Natural killer cell (primary cell): ENCODE measurements at regions not wholly inside any gene's neighbourhood (a gene's known extent, or its start where the extent isn't known, plus 50 kb on each side); places are given as distances from the start of the nearest gene placed in this dataset.

Source experiments
- ATAC-seq, 3 donors: fragments of 150-1000 bp in 2 of 3; fragments of 200-7000 bp in 1 of 3; cut with Tn5 transposase; 1 replicate in 1 of 3; 2 replicates in 2 of 3; pipeline ENCODE4 v1.10.0; 2021; ENCODE audit warnings: mild to moderate bottlenecking in 2 of 3, moderate library complexity in 2 of 3
- DNase-seq, 2 donors: peaks; one replicate each; pipeline versions ENCODE4 v3.0.0 to v3.0.0-alpha.2; 2013 to 2021; ENCODE audit warnings: mixed read lengths in 1 of 2
- H3K27ac ChIP-seq: one replicate; pipeline ENCODE4 v1.5.1; 2013; ENCODE audit warnings: mild to moderate bottlenecking, low read length
- H3K27me3 ChIP-seq: one replicate; pipeline ENCODE4 v1.6.1; 2013; ENCODE audit warnings: low read length; ENCODE audit not compliant: control insufficient read depth, insufficient read depth
- H3K36me3 ChIP-seq: one replicate; pipeline ENCODE4 v1.6.1; 2013; ENCODE audit warnings: low read length; ENCODE audit not compliant: control insufficient read depth, insufficient read depth
- H3K4me1 ChIP-seq: one replicate; pipeline ENCODE4 v1.6.1; 2013; ENCODE audit warnings: low read length; ENCODE audit not compliant: control insufficient read depth, insufficient read depth
- H3K4me3 ChIP-seq: one replicate; pipeline ENCODE4 v1.5.1; 2013; ENCODE audit warnings: low read length
- H3K9me3 ChIP-seq: one replicate; pipeline ENCODE4 v1.6.1; 2013; ENCODE audit warnings: low read length; ENCODE audit not compliant: control insufficient read depth, insufficient read depth
- H3K27ac Mint-ChIP-seq, 2 donors: one replicate each; pipeline ENCODE4 v1.8.0; 2022; ENCODE audit warnings: mild to moderate bottlenecking in 2 of 2, mixed read lengths in 2 of 2, moderate library complexity in 1 of 2
- H3K27me3 Mint-ChIP-seq, 2 donors: one replicate each; pipeline ENCODE4 v1.8.0; 2022; ENCODE audit warnings: low read depth in 2 of 2, mixed read lengths in 2 of 2
- H3K36me3 Mint-ChIP-seq: one replicate; pipeline ENCODE4 v1.8.0; 2022; ENCODE audit warnings: mixed read lengths
- H3K4me1 Mint-ChIP-seq, 2 donors: one replicate each; pipeline ENCODE4 v1.8.0; 2022; ENCODE audit warnings: mixed read lengths in 2 of 2
- H3K4me3 Mint-ChIP-seq: one replicate; pipeline ENCODE4 v1.8.0; 2022; ENCODE audit warnings: mild to moderate bottlenecking, moderate library complexity, mixed read lengths
- H3K9me3 Mint-ChIP-seq, 2 donors: one replicate each; pipeline ENCODE4 v1.8.0; 2022; ENCODE audit warnings: mixed read lengths in 2 of 2
- WGBS: methylation state at CpG from one replicate; pipeline ENCODE4 v1.1.7; 2013; ENCODE audit warnings: missing lambda C conversion rate; ENCODE audit not compliant: insufficient coverage; 5-methylcytosine and 5-hydroxymethylcytosine counted together
- intact Hi-C: fragments of 100-400 bp; cut with micrococcal nuclease; formaldehyde crosslinking; loops from one replicate; pipeline ENCODE4 v1.14.2; 2022
- TF ChIP-seq, protein P1 (sequence below): fragments of 200-600 bp; IDR thresholded peaks from one replicate; pipeline ENCODE4 v1.8.0; 2022; ENCODE audit warnings: antibody characterized with exemption

- Histone ChIP-seq H3K27me3 (no peaks in the 10 kb centered on the region), H3K4me3 (no peak overlapping the region), H3K36me3 (no peaks in the 10 kb centered on the region), H3K9me3 (peaks cover 2% of the 10 kb centered on the region), H3K4me1 (no peaks in the 10 kb centered on the region), H3K27ac (no peak overlapping the region)
- Mint-ChIP-seq H3K4me1 (no peaks in the 10 kb centered on the region), H3K9me3 (peaks cover 3 to 10% of the 10 kb centered on the region in 2 donors), H3K4me3 (no peak overlapping the region), H3K27me3 (no peaks in the 10 kb centered on the region), H3K27ac (no peak overlapping the region), H3K36me3 (no peaks in the 10 kb centered on the region)
- intact Hi-C loops, result no loop called here
- DNase-seq (no peak), ATAC-seq (peak in 1 of 3 donors; percentile 49)
- TF ChIP-seq, protein P1, sequence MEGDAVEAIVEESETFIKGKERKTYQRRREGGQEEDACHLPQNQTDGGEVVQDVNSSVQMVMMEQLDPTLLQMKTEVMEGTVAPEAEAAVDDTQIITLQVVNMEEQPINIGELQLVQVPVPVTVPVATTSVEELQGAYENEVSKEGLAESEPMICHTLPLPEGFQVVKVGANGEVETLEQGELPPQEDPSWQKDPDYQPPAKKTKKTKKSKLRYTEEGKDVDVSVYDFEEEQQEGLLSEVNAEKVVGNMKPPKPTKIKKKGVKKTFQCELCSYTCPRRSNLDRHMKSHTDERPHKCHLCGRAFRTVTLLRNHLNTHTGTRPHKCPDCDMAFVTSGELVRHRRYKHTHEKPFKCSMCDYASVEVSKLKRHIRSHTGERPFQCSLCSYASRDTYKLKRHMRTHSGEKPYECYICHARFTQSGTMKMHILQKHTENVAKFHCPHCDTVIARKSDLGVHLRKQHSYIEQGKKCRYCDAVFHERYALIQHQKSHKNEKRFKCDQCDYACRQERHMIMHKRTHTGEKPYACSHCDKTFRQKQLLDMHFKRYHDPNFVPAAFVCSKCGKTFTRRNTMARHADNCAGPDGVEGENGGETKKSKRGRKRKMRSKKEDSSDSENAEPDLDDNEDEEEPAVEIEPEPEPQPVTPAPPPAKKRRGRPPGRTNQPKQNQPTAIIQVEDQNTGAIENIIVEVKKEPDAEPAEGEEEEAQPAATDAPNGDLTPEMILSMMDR, result no peak
- WGBS, result 68% methylated on average over 3 of the region's 4 CpGs
Observed at GRCh38 chr21:19993268-19993667, 1004.9 kb upstream of the NCAM2 start.

DNA sequence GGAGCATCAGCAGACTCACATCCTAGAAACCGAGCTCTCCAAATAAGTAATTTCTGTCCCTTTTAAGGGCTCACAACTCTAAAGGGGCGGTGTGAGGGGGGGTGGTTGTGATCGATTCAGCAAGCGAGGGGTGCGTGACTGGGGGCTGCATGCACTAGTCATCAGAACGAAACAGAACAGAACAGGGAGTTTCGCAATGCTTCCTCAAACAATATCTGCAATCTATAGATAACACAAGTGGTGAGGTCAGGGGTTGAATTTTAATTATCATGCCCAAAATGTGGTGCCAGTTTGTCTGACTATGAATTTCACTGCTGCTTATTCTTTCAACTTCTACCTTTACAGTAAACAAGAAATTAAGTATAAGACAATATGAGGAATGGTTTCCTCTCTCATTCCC, 1003.0 kb upstream of the NCAM2 start:
- ATAC-seq (peak in 1 of 3 donors; percentile 53), DNase-seq (no peak)
- H3K4me3 ChIP-seq, result no peak overlapping the region
- Mint-ChIP-seq H3K9me3 (peaks cover 5 to 14% of the 10 kb centered on the region in 2 donors), H3K27me3 (no peaks in the 10 kb centered on the region), H3K27ac (no peak overlapping the region), H3K4me3 (no peak overlapping the region), H3K4me1 (no peaks in the 10 kb centered on the region), H3K36me3 (no peaks in the 10 kb centered on the region)
- intact Hi-C loops, result no loop called here
- TF ChIP-seq, protein P1, result no peak
- H3K36me3 ChIP-seq, result no peaks in the 10 kb centered on the region
- no CpG with 5 or more reads among the region's 7 CpGs for WGBS
- no peak overlapping the region for H3K27ac ChIP-seq
- no peaks in the 10 kb centered on the region for H3K27me3 ChIP-seq
- H3K4me1 ChIP-seq, result no peaks in the 10 kb centered on the region
- H3K9me3 ChIP-seq, result peaks cover 2% of the 10 kb centered on the region

GRCh38 chr21:19998453-19998852, 999.8 kb upstream of the NCAM2 start:
- H3K27me3 ChIP-seq, result no peaks in the 10 kb centered on the region
- no peaks in the 10 kb centered on the region for H3K36me3 ChIP-seq
- 88% methylated on average over 5 of the region's 5 CpGs for WGBS
- TF ChIP-seq, protein P1, result no peak
- no peaks in the 10 kb centered on the region for H3K4me1 ChIP-seq
- no peaks in the 10 kb centered on the region for H3K4me1 Mint-ChIP-seq
- ATAC-seq (no peak), DNase-seq (no peak)
- H3K4me3 ChIP-seq, result no peak overlapping the region
- peaks cover 2% of the 10 kb centered on the region for H3K9me3 ChIP-seq
- H3K27ac ChIP-seq, result no peak overlapping the region
- no peaks in the 10 kb centered on the region for H3K27me3 Mint-ChIP-seq
- H3K9me3 Mint-ChIP-seq, result peaks cover 2 to 4% of the 10 kb centered on the region in 2 donors
- no peaks in the 10 kb centered on the region for H3K36me3 Mint-ChIP-seq
- intact Hi-C loops, result no loop called here
- H3K27ac Mint-ChIP-seq, result no peak overlapping the region
- no peak overlapping the region for H3K4me3 Mint-ChIP-seq
